ENCODE measurements at regions not wholly inside any gene's neighbourhood (a gene's known extent, or its start where the extent isn't known, plus 50 kb on each side); places are given as distances from the start of the nearest gene placed in this dataset.

DNA sequence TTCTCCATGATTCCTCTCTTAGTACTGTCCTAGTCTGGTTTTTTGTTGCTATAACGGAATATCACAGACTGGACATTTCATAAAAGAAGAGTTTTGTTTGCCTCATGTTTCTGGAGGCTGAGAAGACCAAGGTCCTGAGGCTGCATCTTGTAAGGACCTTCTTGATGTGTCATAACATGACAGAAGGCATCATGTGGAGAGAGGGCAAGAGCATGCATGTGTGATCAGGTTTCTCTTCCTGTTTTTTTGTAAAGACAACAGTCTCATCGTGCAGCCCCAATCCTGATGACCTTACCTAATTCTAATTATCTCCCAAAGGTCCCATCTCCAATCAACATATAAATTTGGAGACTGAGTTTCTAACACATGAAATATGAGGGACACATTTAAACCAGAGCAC lies 108.4 kb downstream of the MSX2 start:
- H3K36me3 ChIP-seq: no peaks in the 10 kb centered on the region
- no peak overlapping the region for H3K9ac ChIP-seq
- H3K9me3 ChIP-seq: 0 out of 2 replicates have a peak, but pooled peaks cover 5% of the 10 kb centered on the region
- no peak overlapping the region for H3K27ac ChIP-seq
- H4K20me1 ChIP-seq: no peaks in the 10 kb centered on the region
- TF ChIP-seq Cebpa-rat (IDR thresholded peaks at IDR 0.05): no peak
- H3K4me1 ChIP-seq: no peaks in the 10 kb centered on the region
- H3K27me3 ChIP-seq: no peaks in the 10 kb centered on the region
- no peak overlapping the region for H3K4me2 ChIP-seq
- no peak overlapping the region for H3K4me3 ChIP-seq

DNA sequence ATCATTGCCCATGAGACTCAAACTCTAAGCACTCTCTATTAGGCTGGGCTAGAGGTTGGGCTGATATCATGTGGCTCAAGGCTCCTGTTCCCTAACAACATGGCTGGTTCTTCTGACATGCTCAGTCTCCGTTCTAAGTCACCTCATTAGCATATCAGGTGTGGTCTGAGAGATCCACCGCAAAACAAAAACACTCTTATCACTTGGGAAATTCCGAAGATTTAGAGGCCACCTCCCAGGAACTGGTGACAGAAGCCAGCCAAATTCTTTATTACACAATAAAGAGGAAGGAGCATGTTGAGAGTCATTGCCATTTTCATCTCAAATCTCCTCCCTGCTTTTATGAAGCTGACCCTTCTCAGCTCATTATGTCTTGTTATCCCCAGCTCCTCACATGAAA lies 107.6 kb downstream of the MSX2 start:
- no peak for TF ChIP-seq Cebpa-rat (IDR thresholded peaks at IDR 0.05)
- Histone ChIP-seq H3K9ac (no peak overlapping the region), H3K27ac (no peak overlapping the region), H3K27me3 (no peaks in the 10 kb centered on the region), H3K4me3 (no peak overlapping the region), H3K36me3 (no peaks in the 10 kb centered on the region), H3K4me1 (no peaks in the 10 kb centered on the region), H3K4me2 (no peak overlapping the region), H3K9me3 (no peaks in the 10 kb centered on the region), H4K20me1 (no peaks in the 10 kb centered on the region)

DNA sequence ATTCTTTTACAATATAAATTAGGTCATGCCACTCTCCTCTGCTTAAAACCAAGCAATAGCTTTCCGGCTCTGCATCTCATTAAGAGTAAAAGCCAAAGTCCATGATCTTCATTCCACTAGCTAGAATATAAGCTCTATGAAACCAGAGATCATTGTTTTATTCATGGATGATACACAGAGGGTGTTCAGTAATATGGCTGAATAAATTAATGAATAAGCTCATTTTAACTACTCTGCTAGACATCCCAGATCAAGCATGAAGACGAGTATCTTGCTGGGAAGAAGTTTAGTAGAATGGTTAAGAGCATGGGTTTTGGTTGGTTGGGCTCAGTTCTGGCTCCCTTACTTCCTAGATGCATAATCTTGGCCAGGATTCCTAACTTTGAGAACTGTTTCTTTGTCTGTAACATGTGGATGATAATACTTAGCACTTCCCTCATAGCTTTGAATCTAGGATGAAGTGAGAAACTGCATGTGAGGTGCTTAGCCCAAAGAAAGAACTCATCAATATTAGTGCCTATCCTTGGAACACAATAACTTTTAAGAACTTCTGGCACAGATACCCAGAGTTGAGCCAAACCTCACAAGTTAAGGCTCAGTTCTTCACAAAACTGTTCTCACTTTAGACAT lies 106.8 kb downstream of the MSX2 start:
- no peak for TF ChIP-seq Cebpa-rat (IDR thresholded peaks at IDR 0.05)
- Histone ChIP-seq H3K36me3 (no peaks in the 10 kb centered on the region), H3K27me3 (no peaks in the 10 kb centered on the region), H4K20me1 (no peaks in the 10 kb centered on the region), H3K4me3 (no peak overlapping the region), H3K4me2 (no peak overlapping the region), H3K4me1 (no peaks in the 10 kb centered on the region), H3K9me3 (no peaks in the 10 kb centered on the region), H3K27ac (no peak overlapping the region), H3K9ac (no peak overlapping the region)

DNA sequence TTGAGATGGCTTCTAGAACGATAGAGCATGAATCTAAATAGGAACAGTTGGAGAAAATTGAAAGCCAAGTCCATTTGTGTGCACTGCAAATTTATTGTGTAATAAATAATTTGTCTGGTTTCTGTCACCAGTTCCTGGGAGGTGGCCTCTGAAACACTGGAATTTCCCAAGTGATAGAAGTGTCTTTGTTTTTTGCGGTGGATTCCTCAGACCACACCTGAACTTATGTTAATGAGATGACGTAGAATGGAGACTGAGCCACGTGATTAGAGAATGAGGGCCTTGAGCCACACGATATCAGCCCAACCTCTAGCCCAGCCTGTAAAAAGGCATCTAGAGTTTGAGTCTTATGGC lies 105.1 kb downstream of the MSX2 start:
- no peaks in the 10 kb centered on the region for H4K20me1 ChIP-seq
- H3K27me3 ChIP-seq: no peaks in the 10 kb centered on the region
- no peak overlapping the region for H3K4me2 ChIP-seq
- H3K4me1 ChIP-seq: no peaks in the 10 kb centered on the region
- H3K9ac ChIP-seq: no peak overlapping the region
- H3K27ac ChIP-seq: no peak overlapping the region
- no peak overlapping the region for H3K4me3 ChIP-seq
- TF ChIP-seq Cebpa-rat (IDR thresholded peaks at IDR 0.05): no peak
- H3K36me3 ChIP-seq: no peaks in the 10 kb centered on the region
- no peaks in the 10 kb centered on the region for H3K9me3 ChIP-seq

DNA sequence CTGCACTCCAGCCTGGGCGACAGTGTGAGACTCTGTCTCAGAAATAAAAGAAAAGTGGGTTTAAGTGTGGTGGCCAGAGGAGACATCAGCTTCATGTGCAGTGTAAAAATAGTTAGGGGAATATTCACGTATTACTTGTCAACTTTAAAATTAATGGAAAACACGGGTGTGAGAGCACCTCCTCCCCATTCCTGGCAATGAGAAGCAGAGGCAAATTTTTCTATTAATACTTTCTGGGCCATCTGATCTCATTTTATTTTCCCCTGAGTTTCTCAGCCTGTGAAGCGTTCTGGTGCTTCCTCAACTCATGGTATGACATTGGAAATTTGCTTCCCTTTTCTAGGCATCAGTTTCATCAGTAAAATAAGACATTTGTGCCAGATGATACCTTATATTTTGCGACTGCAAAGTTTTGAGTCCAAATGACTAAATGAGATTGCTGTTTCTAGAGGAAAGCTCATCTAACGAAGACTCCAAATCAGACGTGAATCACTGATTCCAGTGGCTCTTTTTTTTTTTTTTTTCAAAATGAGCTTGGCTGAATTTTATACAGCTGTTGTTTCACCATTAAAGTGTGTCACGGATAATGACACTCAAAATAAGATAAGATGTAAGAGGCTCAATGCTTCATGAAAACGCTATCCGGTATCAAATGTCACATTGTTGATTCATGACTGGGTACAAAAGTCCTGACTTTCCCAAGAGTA lies 104.6 kb downstream of the MSX2 start:
- Histone ChIP-seq H3K27me3 (no peaks in the 10 kb centered on the region), H4K20me1 (no peaks in the 10 kb centered on the region), H3K36me3 (no peaks in the 10 kb centered on the region), H3K9ac (no peak overlapping the region), H3K27ac (no peak overlapping the region), H3K4me1 (no peaks in the 10 kb centered on the region), H3K9me3 (no peaks in the 10 kb centered on the region), H3K4me2 (no peak overlapping the region), H3K4me3 (no peak overlapping the region)
- no peak for TF ChIP-seq Cebpa-rat (IDR thresholded peaks at IDR 0.05)

DNA sequence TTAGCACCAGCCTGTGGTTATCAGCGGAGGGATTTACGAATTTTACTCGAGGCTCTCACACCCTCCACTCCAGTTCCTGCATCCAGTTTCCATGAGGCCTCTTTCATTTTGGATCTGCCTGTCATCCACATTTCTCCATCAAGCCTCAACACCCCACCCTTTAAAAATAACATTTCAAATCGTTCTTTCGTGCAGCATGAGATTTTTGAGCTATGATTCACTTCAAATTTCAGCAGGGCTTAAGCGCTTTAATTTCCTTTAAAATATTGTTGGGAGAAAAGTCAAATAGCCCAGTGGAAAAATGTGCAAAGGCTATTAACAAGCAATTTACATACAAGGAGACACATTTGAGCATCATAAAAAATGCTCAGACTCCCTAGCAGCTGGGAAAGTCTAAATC lies 103.2 kb downstream of the MSX2 start:
- no peaks in the 10 kb centered on the region for H3K27me3 ChIP-seq
- H4K20me1 ChIP-seq: no peaks in the 10 kb centered on the region
- H3K4me1 ChIP-seq: no peaks in the 10 kb centered on the region
- no peak overlapping the region for H3K27ac ChIP-seq
- H3K4me2 ChIP-seq: no peak overlapping the region
- TF ChIP-seq Cebpa-rat (IDR thresholded peaks at IDR 0.05): no peak
- no peaks in the 10 kb centered on the region for H3K36me3 ChIP-seq
- H3K9me3 ChIP-seq: no peaks in the 10 kb centered on the region
- no peak overlapping the region for H3K9ac ChIP-seq
- no peak overlapping the region for H3K4me3 ChIP-seq

DNA sequence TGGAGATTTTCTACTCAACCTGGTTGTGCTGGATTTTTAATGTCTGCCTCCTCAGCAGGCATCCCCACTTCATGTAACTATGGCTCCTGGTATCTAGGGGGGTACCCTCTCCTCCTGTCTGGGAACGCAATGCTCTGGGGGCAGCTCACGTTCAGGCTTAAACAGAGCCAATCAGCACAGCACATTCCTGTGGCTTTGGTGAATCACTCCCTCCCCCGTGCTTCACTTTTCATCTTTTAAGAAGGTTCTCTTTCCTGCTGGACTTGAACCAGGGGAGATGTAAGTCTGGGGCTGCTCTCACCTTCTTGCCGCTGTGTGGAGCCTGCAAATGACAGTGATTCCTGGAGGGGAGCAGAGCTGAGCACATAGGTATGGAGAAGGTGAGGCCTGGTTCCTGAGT lies 101.2 kb downstream of the MSX2 start:
- no peaks in the 10 kb centered on the region for H3K27me3 ChIP-seq
- no peaks in the 10 kb centered on the region for H3K36me3 ChIP-seq
- H3K9ac ChIP-seq: no peak overlapping the region
- H3K27ac ChIP-seq: no peak overlapping the region
- no peak overlapping the region for H3K4me3 ChIP-seq
- H4K20me1 ChIP-seq: no peaks in the 10 kb centered on the region
- H3K4me1 ChIP-seq: no peaks in the 10 kb centered on the region
- no peak for TF ChIP-seq Cebpa-rat (IDR thresholded peaks at IDR 0.05)
- no peaks in the 10 kb centered on the region for H3K9me3 ChIP-seq
- H3K4me2 ChIP-seq: no peak overlapping the region

DNA sequence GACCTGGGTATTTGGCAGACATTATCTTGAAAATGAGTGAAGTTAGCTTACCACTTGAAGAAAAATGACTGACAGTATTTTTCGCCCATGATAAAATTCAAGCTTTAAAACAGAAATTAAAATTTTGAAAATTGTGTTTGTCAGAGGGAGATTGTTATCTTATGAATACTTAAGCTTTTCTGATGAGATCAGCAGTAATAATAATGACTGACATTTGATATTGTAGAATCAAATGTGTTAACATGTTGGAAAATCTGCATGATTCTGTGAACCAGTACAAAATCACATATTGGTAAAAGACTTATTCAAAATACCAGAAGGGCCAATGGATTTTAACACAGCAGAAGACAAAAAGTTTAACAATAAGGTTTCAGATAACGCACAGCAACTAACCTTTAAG lies 94.0 kb downstream of the MSX2 start:
- H3K9ac ChIP-seq: no peak overlapping the region
- no peaks in the 10 kb centered on the region; the same call in 1 of the 2 replicates for H3K9me3 ChIP-seq
- no peak overlapping the region for H3K4me3 ChIP-seq
- no peaks in the 10 kb centered on the region for H3K36me3 ChIP-seq
- H3K27me3 ChIP-seq: no peaks in the 10 kb centered on the region
- TF ChIP-seq Cebpa-rat (IDR thresholded peaks at IDR 0.05): no peak
- H3K4me1 ChIP-seq: no peaks in the 10 kb centered on the region
- H3K4me2 ChIP-seq: no peak overlapping the region
- no peak overlapping the region for H3K27ac ChIP-seq
- no peaks in the 10 kb centered on the region for H4K20me1 ChIP-seq

DNA sequence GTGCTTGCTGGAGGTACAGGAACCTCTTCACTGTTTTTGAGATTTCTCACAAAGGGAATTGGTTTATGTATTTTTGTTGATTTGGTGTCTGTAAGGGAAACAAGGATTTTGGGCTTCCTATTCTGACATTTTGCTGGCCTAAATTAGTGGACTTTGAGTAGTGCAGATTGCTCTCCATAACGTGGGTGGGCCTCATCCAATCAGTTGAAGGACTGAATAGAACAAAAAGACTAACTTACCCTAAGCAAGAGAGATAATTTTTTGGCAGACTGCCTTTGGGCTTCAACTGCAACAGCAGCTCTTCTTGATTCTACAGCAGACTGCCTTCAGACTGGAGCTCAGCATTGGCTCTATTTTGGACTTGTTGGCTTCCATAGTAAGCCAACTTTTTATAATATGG lies 93.2 kb downstream of the MSX2 start:
- no peaks in the 10 kb centered on the region for H4K20me1 ChIP-seq
- no peaks in the 10 kb centered on the region for H3K36me3 ChIP-seq
- no peaks in the 10 kb centered on the region for H3K4me1 ChIP-seq
- H3K27me3 ChIP-seq: no peaks in the 10 kb centered on the region
- H3K9ac ChIP-seq: no peak overlapping the region
- no peak for TF ChIP-seq Cebpa-rat (IDR thresholded peaks at IDR 0.05)
- H3K4me2 ChIP-seq: no peak overlapping the region
- no peak overlapping the region for H3K4me3 ChIP-seq
- H3K9me3 ChIP-seq: no peaks in the 10 kb centered on the region; the same call in 1 of the 2 replicates
- no peak overlapping the region for H3K27ac ChIP-seq

DNA sequence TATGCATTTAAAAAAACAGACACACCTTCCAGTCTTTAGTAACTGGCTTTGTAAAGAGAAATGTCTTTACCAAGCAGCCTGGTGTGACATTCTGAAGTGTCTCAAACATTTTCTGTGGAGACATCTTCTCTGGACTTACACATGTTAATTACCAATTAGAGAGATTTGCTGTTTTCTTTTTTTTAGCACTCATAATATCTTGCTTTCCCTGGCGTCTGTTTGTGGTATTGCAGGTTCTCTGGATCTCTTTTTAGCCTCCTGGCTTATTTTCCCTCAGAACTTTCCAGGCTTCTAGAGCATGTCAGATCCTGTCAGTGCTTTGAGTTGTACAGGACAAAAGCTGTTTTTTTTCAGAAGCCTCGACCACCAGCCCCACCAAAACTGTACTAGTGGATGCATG lies 92.5 kb downstream of the MSX2 start:
- Histone ChIP-seq H3K4me1 (no peaks in the 10 kb centered on the region), H3K27ac (no peak overlapping the region)
- TF ChIP-seq Cebpa-rat (IDR thresholded peaks at IDR 0.05): no peak

More for the DNA sequence above, 92.5 kb downstream of the MSX2 start:
- no peak overlapping the region for H3K4me2 ChIP-seq
- H3K9me3 ChIP-seq: no peaks in the 10 kb centered on the region; the same call in 1 of the 2 replicates
- H3K36me3 ChIP-seq: no peaks in the 10 kb centered on the region
- H3K27me3 ChIP-seq: no peaks in the 10 kb centered on the region
- H3K9ac ChIP-seq: no peak overlapping the region
- H4K20me1 ChIP-seq: no peaks in the 10 kb centered on the region
- no peak overlapping the region for H3K4me3 ChIP-seq
